Mucosa of descending colon (tissue), 3 donors: ENCODE measurements at regions not wholly inside any gene's neighbourhood (a gene's known extent, or its start where the extent isn't known, plus 50 kb on each side); places are given as distances from the start of the nearest gene placed in this dataset.
A peak's percentile ranks its signal among the peaks of the same experiment; 100 is the strongest.

Experiments
- ATAC-seq: fragments of 200-7000 bp; cut with Tn5 transposase; one replicate; pipeline ENCODE4 v1.9.1; 2020; ENCODE audit warnings: mild to moderate bottlenecking, moderate library complexity
- DNase-seq, 3 donors: peaks; one replicate each; pipeline ENCODE4 v3.0.0-alpha.2; 2020
- H3K36me3 ChIP-seq: fragments of 200-600 bp; one replicate; pipeline ENCODE4 v1.8.0; 2021; ENCODE audit warnings: low read depth, mild to moderate bottlenecking
- H3K4me1 ChIP-seq: fragments of 200-600 bp; one replicate; pipeline ENCODE4 v1.8.0; 2021; ENCODE audit warnings: low read depth, mild to moderate bottlenecking
- H3K4me3 ChIP-seq: fragments of 200-600 bp; one replicate; pipeline ENCODE4 v1.8.0; 2021; ENCODE audit warnings: mild to moderate bottlenecking
- H3K9me3 ChIP-seq: fragments of 200-600 bp; one replicate; pipeline ENCODE4 v1.8.0; 2021; ENCODE audit warnings: mild to moderate bottlenecking
- CTCF ChIP-seq: fragments of 200-600 bp; IDR thresholded peaks from one replicate; pipeline ENCODE4 v1.8.0; 2022; ENCODE audit warnings: antibody characterized with exemption, mild to moderate bottlenecking
- intact Hi-C, 2 donors: fragments of 100-400 bp; cut with DNase I in 1 of 2; cut with micrococcal nuclease in 1 of 2; formaldehyde crosslinking; loops; one replicate each; pipeline versions ENCODE4 v1.11.0 to v1.11.1; 2022; cut with DNase I, micrococcal nuclease
- donor health status: DM: no; HTN: no; CAD: no; lungs with moderate emphysema.
- donor health status: DM: no; HTN: no; CAD: no.
- donor health status: DM: no; HTN: yes; CAD: no.

GRCh38 chr5:102010644-102011043 lies 285.4 kb downstream of the SLCO4C1 start:
- no peaks in the 10 kb centered on the region for H3K9me3 ChIP-seq
- no peaks in the 10 kb centered on the region for H3K4me1 ChIP-seq
- TF ChIP-seq CTCF = no peak
- ATAC-seq = no peak
- no peak overlapping the region for H3K4me3 ChIP-seq
- intact Hi-C loops = no loop called here
- no peak for DNase-seq
- no peaks in the 10 kb centered on the region for H3K36me3 ChIP-seq

DNA sequence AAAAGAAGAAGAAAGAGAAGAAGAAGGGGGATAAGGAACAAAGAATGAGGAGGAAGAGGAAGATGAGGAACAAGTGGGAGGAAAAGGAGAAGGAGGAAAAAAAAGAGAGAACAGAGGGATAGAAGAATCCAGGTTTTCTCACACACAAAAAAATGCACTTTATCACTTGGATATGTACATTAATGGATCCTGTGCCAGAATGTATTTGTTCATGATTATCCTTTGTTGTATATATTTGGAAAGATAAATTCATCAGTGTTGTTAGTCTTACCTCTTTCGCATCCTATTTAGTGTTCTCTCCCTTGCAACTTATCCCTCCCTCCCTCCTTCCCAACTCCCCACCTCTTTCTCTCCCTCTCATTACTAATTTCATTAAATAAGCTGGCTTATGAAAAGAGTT lies 298.8 kb downstream of the SLCO4C1 start:
- no peak for DNase-seq
- Histone ChIP-seq H3K4me1 (peaks cover 4% of the 10 kb centered on the region), H3K36me3 (no peaks in the 10 kb centered on the region), H3K9me3 (no peaks in the 10 kb centered on the region), H3K4me3 (no peak overlapping the region)
- intact Hi-C loops = no loop called here
- no peak for ATAC-seq
- TF ChIP-seq CTCF = no peak

GRCh38 chr5:101995585-101995984 lies 300.5 kb downstream of the SLCO4C1 start:
- peaks cover 4% of the 10 kb centered on the region for H3K4me1 ChIP-seq
- peak; percentile 98 for ATAC-seq
- peak in 1 of 3 donors; percentile 43 for DNase-seq
- no peak overlapping the region for H3K4me3 ChIP-seq
- TF ChIP-seq CTCF = no peak
- no peaks in the 10 kb centered on the region for H3K9me3 ChIP-seq
- no peaks in the 10 kb centered on the region for H3K36me3 ChIP-seq
- intact Hi-C loops = no loop called here

DNA sequence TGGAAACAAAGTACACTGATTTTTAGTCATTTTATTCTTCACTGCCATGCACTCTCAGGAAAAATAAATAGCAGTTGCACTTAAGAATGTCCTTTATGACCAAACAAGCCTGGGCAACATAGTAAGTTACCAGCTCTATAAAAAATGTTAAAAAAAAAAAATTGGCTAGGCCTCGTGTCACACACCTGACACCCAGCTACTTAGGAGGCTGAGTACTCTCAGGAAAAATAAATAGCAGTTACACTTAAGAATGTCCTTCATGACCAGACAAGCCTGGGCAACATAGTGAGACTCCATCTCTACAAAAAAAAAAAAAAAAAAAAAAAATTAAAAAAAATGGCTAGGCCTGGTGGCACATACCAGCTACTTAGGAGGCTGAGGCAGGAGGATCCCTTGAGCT lies 304.6 kb downstream of the SLCO4C1 start:
- Histone ChIP-seq H3K36me3 (no peaks in the 10 kb centered on the region), H3K9me3 (no peaks in the 10 kb centered on the region), H3K4me1 (peaks cover 4% of the 10 kb centered on the region), H3K4me3 (no peak overlapping the region)
- intact Hi-C loops = no loop called here
- DNase-seq (no peak), ATAC-seq (no peak)
- TF ChIP-seq CTCF = no peak

DNA sequence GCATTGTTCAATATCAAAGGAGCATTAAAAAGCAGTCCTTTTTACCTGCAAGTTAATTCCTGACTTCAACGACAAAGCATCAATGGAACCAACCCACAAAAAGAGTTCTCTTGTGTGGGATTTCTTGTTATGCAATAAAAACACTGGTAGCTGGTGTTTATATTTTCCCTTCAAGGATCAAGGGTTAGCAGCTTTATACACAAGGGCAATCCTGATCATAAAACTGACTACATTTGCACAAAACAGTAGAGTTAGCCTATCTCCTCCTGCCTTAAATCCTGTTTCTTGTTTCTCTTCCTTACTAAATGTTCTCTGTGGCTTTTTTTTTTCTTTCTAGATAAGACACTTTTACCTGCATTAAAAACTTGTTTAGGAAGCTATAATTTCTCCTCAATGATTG lies 306.4 kb downstream of the SLCO4C1 start:
- intact Hi-C loops = no loop called here
- Histone ChIP-seq H3K9me3 (no peaks in the 10 kb centered on the region), H3K4me1 (no peaks in the 10 kb centered on the region), H3K4me3 (no peak overlapping the region), H3K36me3 (no peaks in the 10 kb centered on the region)
- no peak for TF ChIP-seq CTCF
- ATAC-seq = peak; percentile 68
- no peak for DNase-seq

GRCh38 chr5:101977729-101978345 lies 318.2 kb downstream of the SLCO4C1 start:
- ATAC-seq (peak; percentile 54), DNase-seq (no peak)
- Histone ChIP-seq H3K4me1 (no peaks in the 10 kb centered on the region), H3K36me3 (no peaks in the 10 kb centered on the region), H3K9me3 (no peaks in the 10 kb centered on the region), H3K4me3 (no peak overlapping the region)
- intact Hi-C loops = no loop called here
- no peak for TF ChIP-seq CTCF
